Panc1 (cell line): ENCODE measurements at regions not wholly inside any gene's neighbourhood (a gene's known extent, or its start where the extent isn't known, plus 50 kb on each side); places are given as distances from the start of the nearest gene placed in this dataset.

ENCODE experiments used
- ATAC-seq: fragments of 200-7000 bp; cut with Tn5 transposase; 2 replicates; pipeline ENCODE4 v1.9.1; 2020; ENCODE audit warnings: mild to moderate bottlenecking, moderate library complexity
- BruUV-seq: library from RNA; stranded (reverse); fragments of 400-500 nt; replicated peaks from 2 replicates; lab custom pipeline; 2021; lab: Mats Ljungman, UMichigan
- CTCF ChIA-PET: fragments of 300-600 bp; sonication (Branson Sonifier 250); formaldehyde crosslinking; loops from one replicate; lab custom pipeline; 2022; ENCODE audit warnings: antibody characterized with exemption; lab: Charles Lee
- POLR2A ChIA-PET: fragments of 300-600 bp; sonication (Branson Sonifier 250); formaldehyde crosslinking; loops from one replicate; lab custom pipeline; 2022; ENCODE audit warnings: antibody characterized with exemption; lab: Charles Lee
- DNase-seq: peaks from one replicate; pipeline ENCODE4 v3.0.0-alpha.2; 2010; ENCODE audit warnings: low read depth, low spot score
- H3K27ac ChIP-seq: 2 replicates; pipeline ENCODE4 v1.5.1; 2011; ENCODE audit warnings: mild to moderate bottlenecking, low read length, inconsistent platforms
- H3K27me3 ChIP-seq: fragments of 200-500 bp; sonication (Bioruptor generic); 2 replicates; pipeline ENCODE4 v1.6.0; 2014; ENCODE audit warnings: low read length, inconsistent platforms; ENCODE audit not compliant: control insufficient read depth, insufficient read depth
- H3K36me3 ChIP-seq: fragments of 200-500 bp; sonication (Bioruptor generic); 2 replicates; pipeline ENCODE4 v1.5.1; 2014; ENCODE audit warnings: inconsistent platforms, mild to moderate bottlenecking, low read length, moderate library complexity; ENCODE audit not compliant: control insufficient read depth, insufficient read depth
- H3K4me1 ChIP-seq: 2 replicates; pipeline ENCODE4 v1.5.1; 2011; ENCODE audit warnings: inconsistent platforms, mild to moderate bottlenecking, low read length, moderate library complexity; ENCODE audit not compliant: control insufficient read depth, insufficient read depth
- H3K4me3 ChIP-seq, 2 experiments: 2 replicates each; pipeline ENCODE4 v1.5.1; 2011 to 2012; ENCODE audit warnings: low read depth in 2 of 2, low read length in 2 of 2, mild to moderate bottlenecking in 2 of 2, inconsistent platforms in 1 of 2, moderate library complexity in 1 of 2
- H3K9me3 ChIP-seq: fragments of 200-500 bp; sonication (Bioruptor generic); 2 replicates; pipeline ENCODE4 v1.5.1; 2014; ENCODE audit warnings: low read depth, mild to moderate bottlenecking, inconsistent platforms, low read length, moderate library complexity; ENCODE audit not compliant: control insufficient read depth, insufficient read depth
- CTCF ChIP-seq: fragments of 450-650 bp; IDR thresholded peaks from 2 replicates; pipeline ENCODE4 v1.5.1; 2017; ENCODE audit warnings: mild to moderate bottlenecking
- POLR2AphosphoS5 ChIP-seq: IDR thresholded peaks from 2 replicates; pipeline ENCODE4 v1.6.1; 2012; ENCODE audit warnings: mild to moderate bottlenecking, low read depth, low read length, moderate library complexity
- REST ChIP-seq, 2 experiments: IDR thresholded peaks; 2 replicates each; pipeline ENCODE4 v1.6.1; 2011 to 2012; ENCODE audit warnings: low read depth in 2 of 2, control low read depth in 1 of 2, low read length in 1 of 2, mild to moderate bottlenecking in 1 of 2, moderate library complexity in 1 of 2; ENCODE audit not compliant: insufficient read depth in 1 of 2
- SIN3A ChIP-seq: IDR thresholded peaks from 2 replicates; pipeline ENCODE4 v1.6.1; 2012; ENCODE audit warnings: low read depth, mild to moderate bottlenecking, low read length, moderate library complexity, borderline replicate concordance; ENCODE audit not compliant: insufficient read depth
- TCF7L2 ChIP-seq: IDR thresholded peaks from 2 replicates; pipeline ENCODE4 v1.6.1; 2011; ENCODE audit warnings: mild to moderate bottlenecking, low read depth, low read length, inconsistent platforms
- in situ Hi-C: cut with HindIII; loops from 2 replicates; pipeline ENCODE4 v1.10.0; 2016; ENCODE audit warnings: low sequenced_read_pairs, low pct_unique_long_range_greater_than_20kb
- intact Hi-C: fragments of 100-400 bp; cut with micrococcal nuclease; formaldehyde crosslinking; loops from one replicate; pipeline ENCODE4 v1.10.0; 2022; ENCODE audit not compliant: unreplicated experiment

- Histone ChIP-seq H3K27ac (no peak overlapping the region), H3K4me1 (no peaks in the 10 kb centered on the region), H3K27me3 (no peaks in the 10 kb centered on the region), H3K9me3 (no peaks in the 10 kb centered on the region), H3K4me3 (no peak overlapping the region), H3K36me3 (no peaks in the 10 kb centered on the region)
- no TSS peak for BruUV-seq
- in situ Hi-C loops: no loop called here
- DNase-seq: no peak
- CTCF ChIA-PET: no interaction called here
- no peak for ATAC-seq
- TF ChIP-seq CTCF (no peak), REST (IDR thresholded peaks at IDR 0.05; ENCODE audit: insufficient read depth in 1 of 2, low read depth in 2 of 2, low read length in 1 of 2) (no peak), POLR2AphosphoS5 (no peak), TCF7L2 (no peak), SIN3A (no peak)
- POLR2A ChIA-PET: no interaction called here
- intact Hi-C loops: no loop called here
Measured at GRCh38 chr20:40326784-40327183, 362.3 kb downstream of the MAFB start.

GRCh38 chr20:40325006-40325568 lies 363.9 kb downstream of the MAFB start:
- in situ Hi-C loops: no loop called here
- BruUV-seq: no TSS peak
- intact Hi-C loops: no loop called here
- Histone ChIP-seq H3K4me1 (no peaks in the 10 kb centered on the region), H3K9me3 (no peaks in the 10 kb centered on the region), H3K27me3 (no peaks in the 10 kb centered on the region), H3K27ac (no peak overlapping the region), H3K4me3 (no peak overlapping the region), H3K36me3 (no peaks in the 10 kb centered on the region)
- no peak for ATAC-seq
- TF ChIP-seq SIN3A (no peak), REST (IDR thresholded peaks at IDR 0.05; ENCODE audit: insufficient read depth in 1 of 2, low read depth in 2 of 2, low read length in 1 of 2) (no peak), CTCF (no peak)
- ChIA-PET POLR2A (no interaction called here), CTCF (no interaction called here)
- no peak for DNase-seq
